HG02759 (cell line): ENCODE measurements at regions not wholly inside any gene's neighbourhood (a gene's known extent, or its start where the extent isn't known, plus 50 kb on each side); places are given as distances from the start of the nearest gene placed in this dataset.
"Not testable (repeated sequence)": the region's sequence is repeated elsewhere in the genome, so short reads cannot be mapped to it uniquely, and the experiment has no call there.

ENCODE experiments used
- ATAC-seq: cut with Tn5 transposase; IDR thresholded peaks from one replicate; pipeline ENCODE4 v1.9.1; 2021; ENCODE audit warnings: mild to moderate bottlenecking, moderate library complexity; ENCODE audit not compliant: unreplicated experiment

- no peak for ATAC-seq
Observed at GRCh38 chr2:15818318-15818753, 122.0 kb upstream of the MYCN start.

- ATAC-seq, result no peak
Observed at GRCh38 chr2:15818881-15819280, 121.5 kb upstream of the MYCN start.

- no peak for ATAC-seq
Observed at GRCh38 chr2:15819562-15820256, 120.6 kb upstream of the MYCN start.

- ATAC-seq, result no peak
Observed at GRCh38 chr2:15820257-15820566, 120.1 kb upstream of the MYCN start.

- ATAC-seq, result no peak
Observed at GRCh38 chr2:15820927-15821326, 119.4 kb upstream of the MYCN start.

GRCh38 chr2:15822151-15823044, 118.0 kb upstream of the MYCN start:
- no peak for ATAC-seq

- ATAC-seq, result no peak
Observed at GRCh38 chr2:15823459-15824396, 116.6 kb upstream of the MYCN start.

- not testable (repeated sequence) for ATAC-seq
Observed at GRCh38 chr2:15824467-15824866, 115.9 kb upstream of the MYCN start.

- no peak for ATAC-seq
Observed at GRCh38 chr2:15825276-15825980, 114.9 kb upstream of the MYCN start.

GRCh38 chr2:15826273-15826717, 114.1 kb upstream of the MYCN start:
- no peak for ATAC-seq

GRCh38 chr2:15827001-15827400, 113.3 kb upstream of the MYCN start:
- no peak for ATAC-seq

GRCh38 chr2:15828576-15828975, 111.8 kb upstream of the MYCN start:
- ATAC-seq, result no peak

GRCh38 chr2:15829091-15829801, 111.1 kb upstream of the MYCN start:
- no peak for ATAC-seq

- no peak for ATAC-seq
Observed at GRCh38 chr2:15829985-15830384, 110.4 kb upstream of the MYCN start.

- no peak for ATAC-seq
Observed at GRCh38 chr2:15830937-15831549, 109.3 kb upstream of the MYCN start.

- ATAC-seq, result no peak
Observed at GRCh38 chr2:15832030-15832709, 108.2 kb upstream of the MYCN start.

- ATAC-seq, result no peak
Observed at GRCh38 chr2:15832849-15833680, 107.3 kb upstream of the MYCN start.

GRCh38 chr2:15833731-15834130, 106.6 kb upstream of the MYCN start:
- ATAC-seq, result no peak
